PC-9 (cell line): ENCODE measurements at regions not wholly inside any gene's neighbourhood (a gene's known extent, or its start where the extent isn't known, plus 50 kb on each side); places are given as distances from the start of the nearest gene placed in this dataset.

Source experiments
- CTCF ChIP-seq: fragments of 200-600 bp; sonication (generic); conservative IDR thresholded peaks from 2 replicates; pipeline ENCODE4 v1.6.1; 2017; ENCODE audit warnings: mixed run types, antibody characterized with exemption, mild to moderate bottlenecking, moderate library complexity
- EZH2 ChIP-seq: fragments of 200-600 bp; sonication (generic); IDR thresholded peaks from 2 replicates; pipeline ENCODE4 v1.8.0; 2017; ENCODE audit warnings: antibody characterized with exemption, low read depth

GRCh38 chr5:35341189-35341588, 110.9 kb upstream of the PRLR start:
- TF ChIP-seq CTCF (no peak), EZH2 (no peak)
